Occipital lobe (tissue), 1 donor: ENCODE measurements at regions not wholly inside any gene's neighbourhood (a gene's known extent, or its start where the extent isn't known, plus 50 kb on each side); places are given as distances from the start of the nearest gene placed in this dataset.

Experiments used
- DNase-seq: peaks from one replicate; lab custom pipeline; 2025; lab: John Stamatoyannopoulos, UW

- DNase-seq, result no peak
These were observed 470.1 kb upstream of the HS6ST1 start for GRCh38 chr2:128788636-128789220.

- no peak for DNase-seq
These were observed 470.6 kb upstream of the HS6ST1 start for GRCh38 chr2:128789221-128789620.

- no peak for DNase-seq
These were observed 471.2 kb upstream of the HS6ST1 start for GRCh38 chr2:128789776-128790455.

GRCh38 chr2:128790541-128791001 is 471.9 kb upstream of the HS6ST1 start:
- DNase-seq, result no peak

- no peak for DNase-seq
These were observed 472.7 kb upstream of the HS6ST1 start for GRCh38 chr2:128791120-128791984.

- DNase-seq, result no peak
These were observed 473.3 kb upstream of the HS6ST1 start for GRCh38 chr2:128791985-128792320.

- no peak for DNase-seq
These were observed 473.9 kb upstream of the HS6ST1 start for GRCh38 chr2:128792476-128793054.

GRCh38 chr2:128793404-128793803 is 474.7 kb upstream of the HS6ST1 start:
- DNase-seq, result no peak

- no peak for DNase-seq
These were observed 475.6 kb upstream of the HS6ST1 start for GRCh38 chr2:128794285-128794684.

GRCh38 chr2:128796321-128796720 is 477.7 kb upstream of the HS6ST1 start:
- DNase-seq, result no peak

- no peak for DNase-seq
These were observed 478.4 kb upstream of the HS6ST1 start for GRCh38 chr2:128797092-128797491.

GRCh38 chr2:128797533-128797932 is 478.9 kb upstream of the HS6ST1 start:
- DNase-seq, result no peak

- no peak for DNase-seq
These were observed 479.3 kb upstream of the HS6ST1 start for GRCh38 chr2:128797937-128798336.

- DNase-seq, result no peak
These were observed 480.0 kb upstream of the HS6ST1 start for GRCh38 chr2:128798502-128799283.

GRCh38 chr2:128799284-128799552 is 480.6 kb upstream of the HS6ST1 start:
- no peak for DNase-seq

GRCh38 chr2:128799730-128800129 is 481.1 kb upstream of the HS6ST1 start:
- DNase-seq, result no peak

- no peak for DNase-seq
These were observed 482.9 kb upstream of the HS6ST1 start for GRCh38 chr2:128801576-128801975.

- DNase-seq, result no peak
These were observed 484.6 kb upstream of the HS6ST1 start for GRCh38 chr2:128803222-128803621.

- DNase-seq, result no peak
These were observed 486.6 kb upstream of the HS6ST1 start for GRCh38 chr2:128805237-128805636.

GRCh38 chr2:128805918-128806317 is 487.2 kb upstream of the HS6ST1 start:
- no peak for DNase-seq

GRCh38 chr2:128807317-128807716 is 488.6 kb upstream of the HS6ST1 start:
- DNase-seq, result no peak
